ENCODE measurements at regions not wholly inside any gene's neighbourhood (a gene's known extent, or its start where the extent isn't known, plus 50 kb on each side); places are given as distances from the start of the nearest gene placed in this dataset.

- no peak overlapping the region for H3K4me3 ChIP-seq (ENCODE audit: low read depth in 1 of 5, low read length in 5 of 5)
- H3K9me3 ChIP-seq (ENCODE audit: control insufficient read depth in 5 of 5, low read length in 5 of 5), result no peaks in the 10 kb centered on the region
- H3K9ac ChIP-seq (ENCODE audit: low read length in 5 of 5), result no peak overlapping the region
- peaks cover 0 to 4% (median 0%) of the 10 kb centered on the region in 5 donors for H3K4me1 ChIP-seq (ENCODE audit: control insufficient read depth in 5 of 5, insufficient read depth in 5 of 5, low read length in 5 of 5)
- no peaks in the 10 kb centered on the region for H3K27me3 ChIP-seq (ENCODE audit: control insufficient read depth in 5 of 5, insufficient read depth in 4 of 5, low read length in 5 of 5)
- no peaks in the 10 kb centered on the region for H3K36me3 ChIP-seq (ENCODE audit: control insufficient read depth in 5 of 5, insufficient read depth in 5 of 5, low read length in 5 of 5)
- no peak overlapping the region for H3K27ac ChIP-seq (ENCODE audit: low read depth, low read length)
Observed at GRCh38 chr7:52691257-52691656, 344.2 kb upstream of the POM121L12 start.

- Histone ChIP-seq H3K27me3 (ENCODE audit: control insufficient read depth in 5 of 5, insufficient read depth in 4 of 5, low read length in 5 of 5) (no peaks in the 10 kb centered on the region), H3K27ac (ENCODE audit: low read depth, low read length) (no peak overlapping the region), H3K9ac (ENCODE audit: low read length in 5 of 5) (no peak overlapping the region), H3K4me1 (ENCODE audit: control insufficient read depth in 5 of 5, insufficient read depth in 5 of 5, low read length in 5 of 5) (peaks cover 0 to 4% (median 0%) of the 10 kb centered on the region in 5 donors), H3K36me3 (ENCODE audit: control insufficient read depth in 5 of 5, insufficient read depth in 5 of 5, low read length in 5 of 5) (no peaks in the 10 kb centered on the region), H3K9me3 (ENCODE audit: control insufficient read depth in 5 of 5, low read length in 5 of 5) (no peaks in the 10 kb centered on the region), H3K4me3 (ENCODE audit: low read depth in 1 of 5, low read length in 5 of 5) (no peak overlapping the region)
Observed at GRCh38 chr7:52689912-52690311, 345.5 kb upstream of the POM121L12 start.

DNA sequence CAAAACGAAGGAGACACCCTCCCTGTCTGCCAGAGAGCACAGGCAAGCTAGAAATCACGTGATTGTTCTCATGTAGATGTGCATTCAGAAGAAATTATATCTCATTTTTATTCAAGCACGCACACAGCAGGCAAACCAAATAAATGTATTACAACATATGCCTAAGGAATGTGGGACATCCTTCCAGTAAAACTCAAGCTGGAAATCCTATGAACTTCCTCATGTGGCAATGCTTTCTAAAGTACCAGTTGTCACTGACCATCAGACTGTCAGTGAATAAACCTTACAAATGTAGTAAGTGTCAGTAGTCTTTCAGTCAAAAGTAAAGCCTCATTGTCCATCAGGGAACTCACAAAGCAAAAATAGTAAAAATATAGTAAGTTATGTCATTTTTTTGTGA is 350.1 kb upstream of the POM121L12 start:
- Histone ChIP-seq H3K4me1 (ENCODE audit: control insufficient read depth in 5 of 5, insufficient read depth in 5 of 5, low read length in 5 of 5) (no peaks in the 10 kb centered on the region), H3K36me3 (ENCODE audit: control insufficient read depth in 5 of 5, insufficient read depth in 5 of 5, low read length in 5 of 5) (no peaks in the 10 kb centered on the region), H3K4me3 (ENCODE audit: low read depth in 1 of 5, low read length in 5 of 5) (no peak overlapping the region), H3K27me3 (ENCODE audit: control insufficient read depth in 5 of 5, insufficient read depth in 4 of 5, low read length in 5 of 5) (no peaks in the 10 kb centered on the region), H3K9me3 (ENCODE audit: control insufficient read depth in 5 of 5, low read length in 5 of 5) (peaks cover 0 to 4% (median 0%) of the 10 kb centered on the region in 5 donors), H3K9ac (ENCODE audit: low read length in 5 of 5) (no peak overlapping the region), H3K27ac (ENCODE audit: low read depth, low read length) (no peak overlapping the region)

DNA sequence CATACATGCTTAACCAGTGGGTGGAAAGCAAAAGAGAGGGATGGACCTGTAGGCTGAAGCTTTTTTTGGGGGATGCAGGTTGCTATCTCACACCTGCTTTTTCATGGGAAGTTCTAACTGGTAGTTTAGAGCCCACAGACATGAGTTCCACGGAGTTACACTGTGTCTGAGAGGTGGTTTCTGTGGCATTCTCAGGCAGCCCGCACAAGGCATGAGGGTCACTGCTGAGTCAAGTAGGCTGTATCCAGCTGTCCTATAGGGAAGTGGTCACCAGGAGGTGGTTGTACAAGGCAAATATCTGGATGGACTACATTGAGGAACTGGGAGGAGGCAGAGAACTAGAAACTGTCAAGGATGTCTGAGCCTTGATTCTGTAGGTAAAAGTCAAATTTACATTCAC is 351.0 kb upstream of the POM121L12 start:
- Histone ChIP-seq H3K36me3 (ENCODE audit: control insufficient read depth in 5 of 5, insufficient read depth in 5 of 5, low read length in 5 of 5) (no peaks in the 10 kb centered on the region), H3K27ac (ENCODE audit: low read depth, low read length) (no peak overlapping the region), H3K4me1 (ENCODE audit: control insufficient read depth in 5 of 5, insufficient read depth in 5 of 5, low read length in 5 of 5) (no peaks in the 10 kb centered on the region), H3K4me3 (ENCODE audit: low read depth in 1 of 5, low read length in 5 of 5) (no peak overlapping the region), H3K9me3 (ENCODE audit: control insufficient read depth in 5 of 5, low read length in 5 of 5) (peaks cover 0 to 4% (median 0%) of the 10 kb centered on the region in 5 donors), H3K27me3 (ENCODE audit: control insufficient read depth in 5 of 5, insufficient read depth in 4 of 5, low read length in 5 of 5) (no peaks in the 10 kb centered on the region), H3K9ac (ENCODE audit: low read length in 5 of 5) (no peak overlapping the region)

DNA sequence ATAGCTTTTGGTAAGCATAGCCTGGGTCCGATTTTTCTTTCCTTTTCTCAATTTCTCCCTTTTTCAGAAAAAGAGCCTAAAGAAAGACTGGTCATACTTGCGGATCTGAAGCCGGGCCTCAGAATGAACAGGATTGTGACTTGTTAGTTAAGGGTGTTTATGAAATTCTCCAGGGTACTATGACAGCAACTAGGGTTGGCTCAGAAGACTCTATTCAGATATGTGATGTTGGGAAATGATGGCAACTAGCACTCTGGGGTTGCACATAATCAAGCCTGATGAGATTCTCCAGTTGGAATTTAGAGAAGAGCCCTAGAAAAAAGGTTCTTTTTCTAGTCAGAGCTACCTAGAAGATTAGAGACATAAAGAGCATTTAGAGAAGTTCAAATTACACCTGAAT is 352.4 kb upstream of the POM121L12 start:
- H3K4me1 ChIP-seq (ENCODE audit: control insufficient read depth in 5 of 5, insufficient read depth in 5 of 5, low read length in 5 of 5), result no peaks in the 10 kb centered on the region
- H3K9ac ChIP-seq (ENCODE audit: low read length in 5 of 5), result no peak overlapping the region
- no peak overlapping the region for H3K4me3 ChIP-seq (ENCODE audit: low read depth in 1 of 5, low read length in 5 of 5)
- H3K36me3 ChIP-seq (ENCODE audit: control insufficient read depth in 5 of 5, insufficient read depth in 5 of 5, low read length in 5 of 5), result no peaks in the 10 kb centered on the region
- peaks cover 0 to 4% (median 0%) of the 10 kb centered on the region in 5 donors for H3K9me3 ChIP-seq (ENCODE audit: control insufficient read depth in 5 of 5, low read length in 5 of 5)
- H3K27me3 ChIP-seq (ENCODE audit: control insufficient read depth in 5 of 5, insufficient read depth in 4 of 5, low read length in 5 of 5), result no peaks in the 10 kb centered on the region
- H3K27ac ChIP-seq (ENCODE audit: low read depth, low read length), result no peak overlapping the region

- no peak overlapping the region for H3K9ac ChIP-seq (ENCODE audit: low read length in 5 of 5)
Observed at GRCh38 chr7:52670608-52671225, 364.7 kb upstream of the POM121L12 start.

DNA sequence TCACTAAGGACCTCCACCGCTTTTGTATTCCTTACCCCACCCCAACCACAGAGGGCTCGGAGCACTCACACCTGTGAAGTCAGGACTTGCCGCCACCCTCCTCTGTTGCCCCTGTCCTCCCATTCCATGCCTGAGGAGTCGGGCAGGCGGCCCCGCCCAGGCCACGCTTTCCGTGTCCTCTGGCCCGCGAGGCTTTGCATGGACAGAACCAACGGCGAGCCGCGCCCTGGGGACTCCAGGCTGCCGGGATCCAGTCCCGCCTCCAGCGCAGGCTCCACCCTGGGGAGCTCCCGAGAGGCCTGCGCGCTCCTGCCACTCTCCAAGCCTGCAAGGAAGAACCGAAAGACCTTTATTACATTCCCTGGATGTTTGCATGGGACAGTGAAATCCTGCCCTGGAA is 366.4 kb upstream of the POM121L12 start:
- H3K4me3 ChIP-seq (ENCODE audit: low read depth in 1 of 5, low read length in 5 of 5), result no peak overlapping the region
- H3K9me3 ChIP-seq (ENCODE audit: control insufficient read depth in 5 of 5, low read length in 5 of 5), result peaks cover 0 to 7% (median 0%) of the 10 kb centered on the region in 5 donors
- no peak overlapping the region for H3K27ac ChIP-seq (ENCODE audit: low read depth, low read length)

More at GRCh38 chr7:52670608-52671225, 364.7 kb upstream of the POM121L12 start:
- Histone ChIP-seq H3K9me3 (ENCODE audit: control insufficient read depth in 5 of 5, low read length in 5 of 5) (peaks cover 0 to 7% (median 0%) of the 10 kb centered on the region in 5 donors), H3K27ac (ENCODE audit: low read depth, low read length) (no peak overlapping the region), H3K36me3 (ENCODE audit: control insufficient read depth in 5 of 5, insufficient read depth in 5 of 5, low read length in 5 of 5) (no peaks in the 10 kb centered on the region), H3K27me3 (ENCODE audit: control insufficient read depth in 5 of 5, insufficient read depth in 4 of 5, low read length in 5 of 5) (no peaks in the 10 kb centered on the region), H3K4me1 (ENCODE audit: control insufficient read depth in 5 of 5, insufficient read depth in 5 of 5, low read length in 5 of 5) (no peaks in the 10 kb centered on the region), H3K4me3 (ENCODE audit: low read depth in 1 of 5, low read length in 5 of 5) (no peak overlapping the region)

GRCh38 chr7:52668435-52668834 is 367.0 kb upstream of the POM121L12 start:
- Histone ChIP-seq H3K27me3 (ENCODE audit: control insufficient read depth in 5 of 5, insufficient read depth in 4 of 5, low read length in 5 of 5) (no peaks in the 10 kb centered on the region), H3K9me3 (ENCODE audit: control insufficient read depth in 5 of 5, low read length in 5 of 5) (peaks cover 0 to 7% (median 0%) of the 10 kb centered on the region in 5 donors), H3K4me3 (ENCODE audit: low read depth in 1 of 5, low read length in 5 of 5) (no peak overlapping the region), H3K4me1 (ENCODE audit: control insufficient read depth in 5 of 5, insufficient read depth in 5 of 5, low read length in 5 of 5) (no peaks in the 10 kb centered on the region), H3K36me3 (ENCODE audit: control insufficient read depth in 5 of 5, insufficient read depth in 5 of 5, low read length in 5 of 5) (no peaks in the 10 kb centered on the region), H3K27ac (ENCODE audit: low read depth, low read length) (no peak overlapping the region), H3K9ac (ENCODE audit: low read length in 5 of 5) (no peak overlapping the region)

More for the DNA sequence above, 366.4 kb upstream of the POM121L12 start:
- H3K4me1 ChIP-seq (ENCODE audit: control insufficient read depth in 5 of 5, insufficient read depth in 5 of 5, low read length in 5 of 5), result no peaks in the 10 kb centered on the region
- H3K27me3 ChIP-seq (ENCODE audit: control insufficient read depth in 5 of 5, insufficient read depth in 4 of 5, low read length in 5 of 5), result no peaks in the 10 kb centered on the region
- no peak overlapping the region for H3K9ac ChIP-seq (ENCODE audit: low read length in 5 of 5)
- no peaks in the 10 kb centered on the region for H3K36me3 ChIP-seq (ENCODE audit: control insufficient read depth in 5 of 5, insufficient read depth in 5 of 5, low read length in 5 of 5)

DNA sequence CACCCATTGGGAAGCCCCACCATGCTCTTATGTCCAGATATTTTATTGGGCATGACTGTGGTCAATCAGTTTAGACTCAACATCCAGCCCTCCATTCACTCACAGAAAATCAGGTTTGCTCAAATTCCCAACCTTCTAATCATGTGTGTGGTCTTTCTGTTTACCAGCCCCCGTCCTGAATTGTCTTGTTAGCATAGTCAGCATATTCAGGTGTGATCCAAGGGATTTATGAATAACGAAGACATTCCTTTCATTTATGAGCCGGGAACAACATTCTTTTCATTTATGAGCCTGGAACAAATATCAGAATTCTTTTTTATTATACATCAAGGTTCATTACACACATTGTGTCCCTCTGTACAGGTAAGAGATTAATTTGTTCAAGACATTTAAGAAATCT is 376.3 kb upstream of the POM121L12 start:
- no peaks in the 10 kb centered on the region for H3K36me3 ChIP-seq (ENCODE audit: control insufficient read depth in 5 of 5, insufficient read depth in 5 of 5, low read length in 5 of 5)
- no peaks in the 10 kb centered on the region for H3K27me3 ChIP-seq (ENCODE audit: control insufficient read depth in 5 of 5, insufficient read depth in 4 of 5, low read length in 5 of 5)
- H3K27ac ChIP-seq (ENCODE audit: low read depth, low read length), result no peak overlapping the region
- peaks cover 0 to 3% (median 0%) of the 10 kb centered on the region in 5 donors for H3K9me3 ChIP-seq (ENCODE audit: control insufficient read depth in 5 of 5, low read length in 5 of 5)
- H3K9ac ChIP-seq (ENCODE audit: low read length in 5 of 5), result no peak overlapping the region
- H3K4me3 ChIP-seq (ENCODE audit: low read depth in 1 of 5, low read length in 5 of 5), result no peak overlapping the region
- no peaks in the 10 kb centered on the region for H3K4me1 ChIP-seq (ENCODE audit: control insufficient read depth in 5 of 5, insufficient read depth in 5 of 5, low read length in 5 of 5)

- no peaks in the 10 kb centered on the region for H3K4me1 ChIP-seq (ENCODE audit: control insufficient read depth in 5 of 5, insufficient read depth in 5 of 5, low read length in 5 of 5)
- H3K27ac ChIP-seq (ENCODE audit: low read depth, low read length), result no peak overlapping the region
- H3K36me3 ChIP-seq (ENCODE audit: control insufficient read depth in 5 of 5, insufficient read depth in 5 of 5, low read length in 5 of 5), result no peaks in the 10 kb centered on the region
- peaks cover 0 to 3% (median 0%) of the 10 kb centered on the region in 5 donors for H3K9me3 ChIP-seq (ENCODE audit: control insufficient read depth in 5 of 5, low read length in 5 of 5)
- no peaks in the 10 kb centered on the region for H3K27me3 ChIP-seq (ENCODE audit: control insufficient read depth in 5 of 5, insufficient read depth in 4 of 5, low read length in 5 of 5)
- no peak overlapping the region for H3K9ac ChIP-seq (ENCODE audit: low read length in 5 of 5)
- H3K4me3 ChIP-seq (ENCODE audit: low read depth in 1 of 5, low read length in 5 of 5), result no peak overlapping the region
Observed at GRCh38 chr7:52656098-52656497, 379.3 kb upstream of the POM121L12 start.

Data from subcutaneous abdominal adipose tissue (tissue), 5 donors.